Endothelial cell of umbilical vein (primary cell): ENCODE measurements at regions not wholly inside any gene's neighbourhood (a gene's known extent, or its start where the extent isn't known, plus 50 kb on each side); places are given as distances from the start of the nearest gene placed in this dataset.

Experiments used
- BruUV-seq: library from RNA; stranded (reverse); fragments of 400-500 nt; replicated peaks from 2 replicates; lab custom pipeline; 2021; lab: Mats Ljungman, UMichigan
- CTCF ChIA-PET: fragments of 300-600, 350-600 bp; sonication (Branson Sonifier 250); formaldehyde crosslinking; loops from one replicate; lab custom pipeline; 2021; ENCODE audit warnings: antibody characterized with exemption, inconsistent platforms; lab: Charles Lee
- POLR2A ChIA-PET: fragments of 300-600, 350-600 bp; sonication (Branson Sonifier 250); formaldehyde crosslinking; loops from one replicate; lab custom pipeline; 2021; ENCODE audit warnings: antibody characterized with exemption, inconsistent platforms; lab: Charles Lee
- DNase-seq: peaks from one replicate; pipeline ENCODE4 v3.0.0-alpha.2; 2011; ENCODE audit warnings: low read depth, low spot score
- FAIRE-seq: peaks from 2 replicates; lab custom pipeline; 2011; peaks lifted over from hg19 to GRCh38; lab: Jason Lieb, UNC
- H2AFZ ChIP-seq: 2 replicates; pipeline ENCODE4 v1.6.0; 2012; ENCODE audit warnings: low read depth, low read length, control low read depth, inconsistent platforms
- H3K27ac ChIP-seq: 2 replicates; pipeline ENCODE4 v1.5.1; 2011; ENCODE audit warnings: low read depth, mild to moderate bottlenecking, control low read depth, low read length, moderate library complexity; ENCODE audit not compliant: insufficient read depth
- H3K27me3 ChIP-seq, 2 experiments: 2 replicates each; pipeline versions ENCODE4 v1.6.0 to v1.6.1; 2011; ENCODE audit warnings: low read length in 2 of 2, mixed read lengths in 1 of 2; ENCODE audit not compliant: control insufficient read depth in 2 of 2, insufficient read depth in 2 of 2
- H3K36me3 ChIP-seq, 2 experiments: 2 replicates in 1 of 2; 3 replicates in 1 of 2; pipeline ENCODE4 v1.5.1; 2011; ENCODE audit warnings: low read length in 2 of 2, mild to moderate bottlenecking in 1 of 2, moderate library complexity in 1 of 2; ENCODE audit not compliant: control insufficient read depth in 2 of 2, insufficient read depth in 2 of 2; ENCODE audit errors: extremely low read depth in 1 of 2
- H3K4me1 ChIP-seq: 3 replicates; pipeline ENCODE4 v1.5.1; 2011; ENCODE audit warnings: mild to moderate bottlenecking, low read length; ENCODE audit not compliant: control insufficient read depth, insufficient read depth; ENCODE audit errors: extremely low read depth
- H3K4me2 ChIP-seq: 2 replicates; pipeline ENCODE4 v1.6.1; 2011; ENCODE audit warnings: low read length, control low read depth, mixed read lengths; ENCODE audit not compliant: insufficient read depth
- H3K4me3 ChIP-seq, 3 experiments: fragments of 200-600 bp in 1 of 3; sonication (generic), shearing (Covaris generic) in 1 of 3; replicated peaks in 1 of 3; 2 replicates each; pipeline ENCODE4 v1.5.1; 2011 to 2016; ENCODE audit warnings: control low read depth in 3 of 3, low read length in 3 of 3, mild to moderate bottlenecking in 2 of 3, inconsistent platforms in 1 of 3, low read depth in 1 of 3, moderate library complexity in 1 of 3; ENCODE audit not compliant: insufficient read depth in 1 of 3
- H3K79me2 ChIP-seq: 2 replicates; pipeline ENCODE4 v1.6.0; 2012; ENCODE audit warnings: low read length, inconsistent platforms; ENCODE audit not compliant: control insufficient read depth, insufficient read depth
- H3K9ac ChIP-seq: replicated peaks from 2 replicates; pipeline ENCODE3; 2011; ENCODE audit warnings: low read length, control low read depth; ENCODE audit not compliant: insufficient read depth; ENCODE audit errors: extremely low read depth
- H3K9me1 ChIP-seq: replicated peaks from 3 replicates; pipeline ENCODE4 v1.6.0; 2011; ENCODE audit warnings: mild to moderate bottlenecking, low read length; ENCODE audit not compliant: control insufficient read depth, insufficient read depth; ENCODE audit errors: extremely low read depth
- H3K9me3 ChIP-seq: replicated peaks from 2 replicates; pipeline ENCODE4 v1.5.1; 2012; ENCODE audit warnings: low read length, inconsistent platforms; ENCODE audit not compliant: control insufficient read depth, insufficient read depth
- H4K20me1 ChIP-seq: replicated peaks from 2 replicates; pipeline ENCODE3; 2011; ENCODE audit warnings: mild to moderate bottlenecking, low read length; ENCODE audit not compliant: control insufficient read depth, insufficient read depth; ENCODE audit errors: extremely low read depth
- FOS ChIP-seq: IDR thresholded peaks from 2 replicates; pipeline ENCODE4 v1.6.1; 2011; ENCODE audit warnings: mild to moderate bottlenecking, low read length, moderate library complexity, borderline replicate concordance; ENCODE audit not compliant: insufficient read depth
- GATA2 ChIP-seq: IDR thresholded peaks from 2 replicates; pipeline ENCODE4 v1.7.0; 2011; ENCODE audit warnings: low read depth, mild to moderate bottlenecking, moderate library complexity, mixed read lengths, low read length; ENCODE audit not compliant: insufficient read length, insufficient read depth
- JUN ChIP-seq: IDR thresholded peaks from 2 replicates; pipeline ENCODE4 v1.6.1; 2011; ENCODE audit warnings: borderline replicate concordance, low read depth; ENCODE audit not compliant: insufficient read length, insufficient read depth
- MYC ChIP-seq: IDR thresholded peaks from one replicate; pipeline ENCODE4 v1.6.1; 2011; ENCODE audit warnings: mild to moderate bottlenecking, low read depth, low read length
- POLR2A ChIP-seq: IDR thresholded peaks from 2 replicates; pipeline ENCODE4 v1.6.1; 2012; ENCODE audit warnings: low read depth, mild to moderate bottlenecking, control low read depth, low read length
- POLR2AphosphoS5 ChIP-seq: IDR thresholded peaks from 2 replicates; pipeline ENCODE4 v1.6.1; 2012; ENCODE audit warnings: low read depth, mild to moderate bottlenecking, control low read depth, low read length, moderate library complexity; ENCODE audit not compliant: insufficient read depth
- dilution Hi-C: fragments of 300-500 bp; cut with MboI; formaldehyde crosslinking; loops from one replicate; pipeline ENCODE4 v1.15.0; 2019; ENCODE audit warnings: low sequenced_read_pairs; ENCODE audit not compliant: extremely low pct_ligation_motif_present
- intact Hi-C: fragments of 100-400 bp; cut with micrococcal nuclease; formaldehyde crosslinking; loops from one replicate; pipeline ENCODE4 v1.10.0; 2022
- TF ChIP-seq, protein P1 (sequence below), 2 donors: IDR thresholded peaks; 1 replicate in 1 of 2; 2 replicates in 1 of 2; pipeline ENCODE4 v1.5.1; 2011; ENCODE audit warnings: low read length in 2 of 2, mild to moderate bottlenecking in 2 of 2, moderate library complexity in 2 of 2, control low read depth in 1 of 2, inconsistent platforms in 1 of 2, low read depth in 1 of 2; ENCODE audit not compliant: insufficient read depth in 1 of 2; ENCODE audit errors: extremely low read depth in 1 of 2
- TF ChIP-seq, protein P2 (sequence below): IDR thresholded peaks from 2 replicates; pipeline ENCODE4 v1.6.1; 2011; ENCODE audit not compliant: insufficient read depth, insufficient read length

DNA sequence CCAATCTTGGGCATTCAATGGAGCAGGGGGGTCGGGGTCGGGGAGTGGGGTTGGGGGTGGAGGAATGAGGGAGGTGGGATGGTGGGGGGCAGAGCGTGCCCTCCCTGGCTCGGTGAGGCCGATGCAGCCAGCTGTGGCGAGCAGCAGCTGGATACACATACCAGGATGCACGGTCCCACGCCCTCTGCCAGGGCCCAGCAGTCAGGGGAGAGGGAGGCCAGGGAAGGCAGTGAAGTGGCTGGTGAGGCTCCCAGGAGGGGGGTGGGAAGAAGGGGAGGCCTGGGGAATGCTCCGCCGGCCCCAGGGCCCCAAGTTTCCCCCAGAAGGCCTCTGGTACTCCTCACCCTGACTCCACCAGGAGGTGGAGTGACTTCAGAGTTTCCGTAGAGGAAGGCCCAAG is 77.6 kb upstream of the LHX1 start:
- H3K36me3 ChIP-seq, result no peaks in the 10 kb centered on the region
- H3K9me1 ChIP-seq, result no peaks in the 10 kb centered on the region
- no peaks in the 10 kb centered on the region for H3K79me2 ChIP-seq
- no peaks in the 10 kb centered on the region for H3K4me1 ChIP-seq
- ChIA-PET POLR2A (no interaction called here), CTCF (no interaction called here)
- TF ChIP-seq GATA2 (no peak), JUN (no peak), MYC (no peak), POLR2A (no peak), FOS (no peak), POLR2AphosphoS5 (no peak)
- TF ChIP-seq, protein P1, sequence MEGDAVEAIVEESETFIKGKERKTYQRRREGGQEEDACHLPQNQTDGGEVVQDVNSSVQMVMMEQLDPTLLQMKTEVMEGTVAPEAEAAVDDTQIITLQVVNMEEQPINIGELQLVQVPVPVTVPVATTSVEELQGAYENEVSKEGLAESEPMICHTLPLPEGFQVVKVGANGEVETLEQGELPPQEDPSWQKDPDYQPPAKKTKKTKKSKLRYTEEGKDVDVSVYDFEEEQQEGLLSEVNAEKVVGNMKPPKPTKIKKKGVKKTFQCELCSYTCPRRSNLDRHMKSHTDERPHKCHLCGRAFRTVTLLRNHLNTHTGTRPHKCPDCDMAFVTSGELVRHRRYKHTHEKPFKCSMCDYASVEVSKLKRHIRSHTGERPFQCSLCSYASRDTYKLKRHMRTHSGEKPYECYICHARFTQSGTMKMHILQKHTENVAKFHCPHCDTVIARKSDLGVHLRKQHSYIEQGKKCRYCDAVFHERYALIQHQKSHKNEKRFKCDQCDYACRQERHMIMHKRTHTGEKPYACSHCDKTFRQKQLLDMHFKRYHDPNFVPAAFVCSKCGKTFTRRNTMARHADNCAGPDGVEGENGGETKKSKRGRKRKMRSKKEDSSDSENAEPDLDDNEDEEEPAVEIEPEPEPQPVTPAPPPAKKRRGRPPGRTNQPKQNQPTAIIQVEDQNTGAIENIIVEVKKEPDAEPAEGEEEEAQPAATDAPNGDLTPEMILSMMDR (IDR thresholded peaks at IDR 0.05; ENCODE audit: extremely low read depth in 1 of 2, insufficient read depth in 1 of 2, low read depth in 1 of 2, low read length in 2 of 2), result no peak
- DNase-seq (no peak), FAIRE-seq (no peak)
- H4K20me1 ChIP-seq, result no peaks in the 10 kb centered on the region
- H2AFZ ChIP-seq, result no peak overlapping the region
- BruUV-seq, result no TSS peak
- no peaks in the 10 kb centered on the region for H3K9me3 ChIP-seq
- H3K4me2 ChIP-seq, result no peak overlapping the region
- intact Hi-C loops, result no loop called here
- no peak overlapping the region for H3K4me3 ChIP-seq
- H3K27me3 ChIP-seq, result no peaks in the 10 kb centered on the region
- dilution Hi-C loops, result no loop called here
- no peak overlapping the region for H3K27ac ChIP-seq
- no peak overlapping the region for H3K9ac ChIP-seq

GRCh38 chr17:36861531-36861930 is 75.7 kb upstream of the LHX1 start:
- CTCF ChIA-PET, result interaction anchor here (1.5 kb wide), 2 partner anchors 9 to 14 kb away, joined by 3 read pairs; no protein-coding TSS in a partner anchor
- no peak overlapping the region for H3K9ac ChIP-seq

More at GRCh38 chr17:36861531-36861930, 75.7 kb upstream of the LHX1 start:
- DNase-seq (no peak), FAIRE-seq (no peak)
- no peaks in the 10 kb centered on the region for H3K9me1 ChIP-seq
- POLR2A ChIA-PET, result no interaction called here
- dilution Hi-C loops, result no loop called here
- peaks cover 0 to 2% of the 10 kb centered on the region in 2 experiments for H3K27me3 ChIP-seq
- H2AFZ ChIP-seq, result no peak overlapping the region
- no peaks in the 10 kb centered on the region for H3K79me2 ChIP-seq
- no peak overlapping the region for H3K4me3 ChIP-seq
- no TSS peak for BruUV-seq
- no peaks in the 10 kb centered on the region for H3K9me3 ChIP-seq
- no peak overlapping the region for H3K4me2 ChIP-seq
- intact Hi-C loops, result no loop called here
- H3K4me1 ChIP-seq, result no peaks in the 10 kb centered on the region
- TF ChIP-seq, protein P2, sequence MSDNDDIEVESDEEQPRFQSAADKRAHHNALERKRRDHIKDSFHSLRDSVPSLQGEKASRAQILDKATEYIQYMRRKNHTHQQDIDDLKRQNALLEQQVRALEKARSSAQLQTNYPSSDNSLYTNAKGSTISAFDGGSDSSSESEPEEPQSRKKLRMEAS, result no peak
- H4K20me1 ChIP-seq, result no peaks in the 10 kb centered on the region
- H3K27ac ChIP-seq, result no peak overlapping the region
- H3K36me3 ChIP-seq, result no peaks in the 10 kb centered on the region
